ENCODE measurements at regions not wholly inside any gene's neighbourhood (a gene's known extent, or its start where the extent isn't known, plus 50 kb on each side); places are given as distances from the start of the nearest gene placed in this dataset.

- Histone ChIP-seq H3K9me3 (no peaks in the 10 kb centered on the region), H3K27me3 (no peaks in the 10 kb centered on the region), H3K27ac (no peak overlapping the region), H3K4me1 (no peaks in the 10 kb centered on the region), H3K36me3 (no peaks in the 10 kb centered on the region), H3K4me3 (no peak overlapping the region)
- ATAC-seq = no peak
- intact Hi-C loops (cut with DNase I; ENCODE audit: low total_unique reads) = no loop called here
- no peak for TF ChIP-seq CTCF (IDR thresholded peaks at IDR 0.05 in 4 of 5, conservative IDR thresholded peaks at IDR 0.05 in 1 of 5)
- TF ChIP-seq POLR2A (IDR thresholded peaks at IDR 0.05) = no peak
- in situ Hi-C loops (cut with MboI; ENCODE audit: low sequenced_read_pairs in 4 of 4) = no loop called here
- no peak for DNase-seq
Observed at GRCh38 chr1:199218065-199218464, 579.2 kb downstream of the PTPRC start.

- TF ChIP-seq CTCF (IDR thresholded peaks at IDR 0.05 in 4 of 5, conservative IDR thresholded peaks at IDR 0.05 in 1 of 5) = no peak
- TF ChIP-seq POLR2A (IDR thresholded peaks at IDR 0.05) = no peak
- ATAC-seq (no peak), DNase-seq (no peak)
- H3K27ac ChIP-seq = no peak overlapping the region
- H3K27me3 ChIP-seq = no peaks in the 10 kb centered on the region
- H3K36me3 ChIP-seq = no peaks in the 10 kb centered on the region
- H3K4me1 ChIP-seq = no peaks in the 10 kb centered on the region
- intact Hi-C loops (cut with DNase I; ENCODE audit: low total_unique reads) = no loop called here
- H3K9me3 ChIP-seq = no peaks in the 10 kb centered on the region
- H3K4me3 ChIP-seq = no peak overlapping the region
- in situ Hi-C loops (cut with MboI; ENCODE audit: low sequenced_read_pairs in 4 of 4) = no loop called here
Observed at GRCh38 chr1:199218533-199218932, 579.7 kb downstream of the PTPRC start.

GRCh38 chr1:199220031-199220430 lies 581.2 kb downstream of the PTPRC start:
- Histone ChIP-seq H3K4me3 (no peak overlapping the region), H3K27ac (no peak overlapping the region), H3K27me3 (no peaks in the 10 kb centered on the region), H3K4me1 (no peaks in the 10 kb centered on the region), H3K9me3 (no peaks in the 10 kb centered on the region), H3K36me3 (no peaks in the 10 kb centered on the region)
- in situ Hi-C loops (cut with MboI; ENCODE audit: low sequenced_read_pairs in 4 of 4) (no loop called here), intact Hi-C loops (cut with DNase I; ENCODE audit: low total_unique reads) (no loop called here)
- DNase-seq = no peak
- ATAC-seq = no peak
- TF ChIP-seq CTCF (IDR thresholded peaks at IDR 0.05 in 4 of 5, conservative IDR thresholded peaks at IDR 0.05 in 1 of 5) = no peak
- no peak for TF ChIP-seq POLR2A (IDR thresholded peaks at IDR 0.05)

- H3K4me3 ChIP-seq = no peak overlapping the region
- ATAC-seq (no peak), DNase-seq (no peak)
- H3K4me1 ChIP-seq = no peaks in the 10 kb centered on the region
- in situ Hi-C loops (cut with MboI; ENCODE audit: low sequenced_read_pairs in 4 of 4) = no loop called here
- H3K27ac ChIP-seq = no peak overlapping the region
- intact Hi-C loops (cut with DNase I; ENCODE audit: low total_unique reads) = no loop called here
- no peaks in the 10 kb centered on the region for H3K36me3 ChIP-seq
- H3K9me3 ChIP-seq = no peaks in the 10 kb centered on the region
- TF ChIP-seq POLR2A (IDR thresholded peaks at IDR 0.05) = no peak
- TF ChIP-seq CTCF (IDR thresholded peaks at IDR 0.05 in 4 of 5, conservative IDR thresholded peaks at IDR 0.05 in 1 of 5) = no peak
- H3K27me3 ChIP-seq = no peaks in the 10 kb centered on the region
Observed at GRCh38 chr1:199221371-199222150, 582.7 kb downstream of the PTPRC start.

GRCh38 chr1:199223936-199224335 lies 585.1 kb downstream of the PTPRC start:
- in situ Hi-C loops (cut with MboI; ENCODE audit: low sequenced_read_pairs in 4 of 4) (no loop called here), intact Hi-C loops (cut with DNase I; ENCODE audit: low total_unique reads) (no loop called here)
- H3K4me3 ChIP-seq = no peak overlapping the region
- H3K9me3 ChIP-seq = no peaks in the 10 kb centered on the region
- no peaks in the 10 kb centered on the region for H3K36me3 ChIP-seq
- no peak for ATAC-seq
- H3K27me3 ChIP-seq = no peaks in the 10 kb centered on the region
- DNase-seq = no peak
- H3K4me1 ChIP-seq = no peaks in the 10 kb centered on the region
- H3K27ac ChIP-seq = no peak overlapping the region
- TF ChIP-seq CTCF (IDR thresholded peaks at IDR 0.05 in 4 of 5, conservative IDR thresholded peaks at IDR 0.05 in 1 of 5) (no peak), POLR2A (IDR thresholded peaks at IDR 0.05) (no peak)

Data from gastrocnemius medialis (tissue), 4 donors.